ENCODE measurements at regions not wholly inside any gene's neighbourhood (a gene's known extent, or its start where the extent isn't known, plus 50 kb on each side); places are given as distances from the start of the nearest gene placed in this dataset.
"Not testable (repeated sequence)": the region's sequence is repeated elsewhere in the genome, so short reads cannot be mapped to it uniquely, and the experiment has no call there.

GRCh38 chr18:10147752-10148151, 233.9 kb downstream of the VAPA start:
- Histone ChIP-seq H3K4me3 (replicated peaks; ENCODE audit: insufficient read depth, low read length) (no peak overlapping the region), H3K27me3 (ENCODE audit: insufficient read depth, poor library complexity, severe bottlenecking) (no peaks in the 10 kb centered on the region)
- TF ChIP-seq SPI1 (IDR thresholded peaks at IDR 0.05; ENCODE audit: borderline replicate concordance, low read depth) (no peak), GABPA (IDR thresholded peaks at IDR 0.05; ENCODE audit: low read depth) (no peak), POLR2AphosphoS5 (IDR thresholded peaks at IDR 0.05; ENCODE audit: low read depth) (no peak)
- TF ChIP-seq, protein P1, sequence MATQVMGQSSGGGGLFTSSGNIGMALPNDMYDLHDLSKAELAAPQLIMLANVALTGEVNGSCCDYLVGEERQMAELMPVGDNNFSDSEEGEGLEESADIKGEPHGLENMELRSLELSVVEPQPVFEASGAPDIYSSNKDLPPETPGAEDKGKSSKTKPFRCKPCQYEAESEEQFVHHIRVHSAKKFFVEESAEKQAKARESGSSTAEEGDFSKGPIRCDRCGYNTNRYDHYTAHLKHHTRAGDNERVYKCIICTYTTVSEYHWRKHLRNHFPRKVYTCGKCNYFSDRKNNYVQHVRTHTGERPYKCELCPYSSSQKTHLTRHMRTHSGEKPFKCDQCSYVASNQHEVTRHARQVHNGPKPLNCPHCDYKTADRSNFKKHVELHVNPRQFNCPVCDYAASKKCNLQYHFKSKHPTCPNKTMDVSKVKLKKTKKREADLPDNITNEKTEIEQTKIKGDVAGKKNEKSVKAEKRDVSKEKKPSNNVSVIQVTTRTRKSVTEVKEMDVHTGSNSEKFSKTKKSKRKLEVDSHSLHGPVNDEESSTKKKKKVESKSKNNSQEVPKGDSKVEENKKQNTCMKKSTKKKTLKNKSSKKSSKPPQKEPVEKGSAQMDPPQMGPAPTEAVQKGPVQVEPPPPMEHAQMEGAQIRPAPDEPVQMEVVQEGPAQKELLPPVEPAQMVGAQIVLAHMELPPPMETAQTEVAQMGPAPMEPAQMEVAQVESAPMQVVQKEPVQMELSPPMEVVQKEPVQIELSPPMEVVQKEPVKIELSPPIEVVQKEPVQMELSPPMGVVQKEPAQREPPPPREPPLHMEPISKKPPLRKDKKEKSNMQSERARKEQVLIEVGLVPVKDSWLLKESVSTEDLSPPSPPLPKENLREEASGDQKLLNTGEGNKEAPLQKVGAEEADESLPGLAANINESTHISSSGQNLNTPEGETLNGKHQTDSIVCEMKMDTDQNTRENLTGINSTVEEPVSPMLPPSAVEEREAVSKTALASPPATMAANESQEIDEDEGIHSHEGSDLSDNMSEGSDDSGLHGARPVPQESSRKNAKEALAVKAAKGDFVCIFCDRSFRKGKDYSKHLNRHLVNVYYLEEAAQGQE (IDR thresholded peaks at IDR 0.05; ENCODE audit: insufficient replicate concordance, low read depth): no peak
- TF ChIP-seq, protein P2, sequence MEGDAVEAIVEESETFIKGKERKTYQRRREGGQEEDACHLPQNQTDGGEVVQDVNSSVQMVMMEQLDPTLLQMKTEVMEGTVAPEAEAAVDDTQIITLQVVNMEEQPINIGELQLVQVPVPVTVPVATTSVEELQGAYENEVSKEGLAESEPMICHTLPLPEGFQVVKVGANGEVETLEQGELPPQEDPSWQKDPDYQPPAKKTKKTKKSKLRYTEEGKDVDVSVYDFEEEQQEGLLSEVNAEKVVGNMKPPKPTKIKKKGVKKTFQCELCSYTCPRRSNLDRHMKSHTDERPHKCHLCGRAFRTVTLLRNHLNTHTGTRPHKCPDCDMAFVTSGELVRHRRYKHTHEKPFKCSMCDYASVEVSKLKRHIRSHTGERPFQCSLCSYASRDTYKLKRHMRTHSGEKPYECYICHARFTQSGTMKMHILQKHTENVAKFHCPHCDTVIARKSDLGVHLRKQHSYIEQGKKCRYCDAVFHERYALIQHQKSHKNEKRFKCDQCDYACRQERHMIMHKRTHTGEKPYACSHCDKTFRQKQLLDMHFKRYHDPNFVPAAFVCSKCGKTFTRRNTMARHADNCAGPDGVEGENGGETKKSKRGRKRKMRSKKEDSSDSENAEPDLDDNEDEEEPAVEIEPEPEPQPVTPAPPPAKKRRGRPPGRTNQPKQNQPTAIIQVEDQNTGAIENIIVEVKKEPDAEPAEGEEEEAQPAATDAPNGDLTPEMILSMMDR (IDR thresholded peaks at IDR 0.05; ENCODE audit: insufficient read depth, low read length): no peak

DNA sequence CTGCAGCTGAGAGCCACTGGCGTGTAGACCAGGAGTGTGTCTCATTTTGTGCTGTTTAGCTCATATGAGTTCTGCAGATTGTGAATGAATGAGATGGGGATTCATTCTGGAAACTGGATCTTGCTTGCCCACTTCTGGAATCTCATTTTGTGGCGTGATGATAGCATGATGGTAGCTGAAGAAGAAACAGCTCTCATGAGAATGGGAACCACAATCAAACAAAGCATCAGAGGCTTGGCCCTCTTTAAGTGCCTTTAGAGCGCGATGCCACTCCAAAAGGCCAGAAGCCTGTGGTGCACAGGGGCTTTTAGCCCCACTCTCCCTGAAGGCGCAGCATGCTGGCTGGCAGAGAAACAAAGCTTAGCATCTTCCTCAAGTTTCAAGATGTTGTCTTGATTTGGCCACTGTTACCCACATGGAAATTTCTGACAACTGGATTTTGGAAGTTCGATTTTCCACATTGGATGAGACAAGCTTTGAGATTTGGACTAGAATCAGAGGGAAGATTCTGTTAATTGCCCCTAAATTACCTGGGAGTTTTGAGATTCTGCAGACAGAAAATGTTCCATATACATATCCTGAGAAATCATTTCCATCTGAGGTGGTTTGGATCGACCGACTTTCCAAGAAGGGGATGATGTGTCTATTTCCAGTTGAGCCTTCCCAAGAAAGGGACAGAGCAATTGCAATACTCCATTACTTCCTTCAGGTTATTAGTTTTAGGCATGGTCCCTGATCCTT, 234.5 kb downstream of the VAPA start:
- no peak for DNase-seq (ENCODE audit: low read depth in 1 of 2, low spot score in 1 of 2)
- TF ChIP-seq, protein P1 (IDR thresholded peaks at IDR 0.05; ENCODE audit: insufficient replicate concordance, low read depth): no peak
- TF ChIP-seq POLR2AphosphoS5 (IDR thresholded peaks at IDR 0.05; ENCODE audit: low read depth): no peak
- no peak for TF ChIP-seq SPI1 (IDR thresholded peaks at IDR 0.05; ENCODE audit: borderline replicate concordance, low read depth)
- TF ChIP-seq, protein P2 (IDR thresholded peaks at IDR 0.05; ENCODE audit: insufficient read depth, low read length): no peak
- no peak for TF ChIP-seq GABPA (IDR thresholded peaks at IDR 0.05; ENCODE audit: low read depth)
- Histone ChIP-seq H3K4me3 (replicated peaks; ENCODE audit: insufficient read depth, low read length) (no peak overlapping the region), H3K27me3 (ENCODE audit: insufficient read depth, poor library complexity, severe bottlenecking) (no peaks in the 10 kb centered on the region), H3K27ac (replicated peaks) (no peak overlapping the region)

More at GRCh38 chr18:10147752-10148151, 233.9 kb downstream of the VAPA start:
- no peak overlapping the region for H3K27ac ChIP-seq (replicated peaks)
- DNase-seq (ENCODE audit: low read depth in 1 of 2, low spot score in 1 of 2): no peak

GRCh38 chr18:10149768-10150556, 236.1 kb downstream of the VAPA start:
- Histone ChIP-seq H3K27me3 (ENCODE audit: insufficient read depth, poor library complexity, severe bottlenecking) (no peaks in the 10 kb centered on the region), H3K27ac (replicated peaks) (no peak overlapping the region), H3K4me3 (replicated peaks; ENCODE audit: insufficient read depth, low read length) (no peak overlapping the region)
- TF ChIP-seq, protein P2 (IDR thresholded peaks at IDR 0.05; ENCODE audit: insufficient read depth, low read length): no peak
- TF ChIP-seq, protein P1 (IDR thresholded peaks at IDR 0.05; ENCODE audit: insufficient replicate concordance, low read depth): no peak
- no peak for TF ChIP-seq SPI1 (IDR thresholded peaks at IDR 0.05; ENCODE audit: borderline replicate concordance, low read depth)
- TF ChIP-seq GABPA (IDR thresholded peaks at IDR 0.05; ENCODE audit: low read depth): no peak
- TF ChIP-seq POLR2AphosphoS5 (IDR thresholded peaks at IDR 0.05; ENCODE audit: low read depth): no peak
- no peak for DNase-seq (ENCODE audit: low read depth in 1 of 2, low spot score in 1 of 2)

DNA sequence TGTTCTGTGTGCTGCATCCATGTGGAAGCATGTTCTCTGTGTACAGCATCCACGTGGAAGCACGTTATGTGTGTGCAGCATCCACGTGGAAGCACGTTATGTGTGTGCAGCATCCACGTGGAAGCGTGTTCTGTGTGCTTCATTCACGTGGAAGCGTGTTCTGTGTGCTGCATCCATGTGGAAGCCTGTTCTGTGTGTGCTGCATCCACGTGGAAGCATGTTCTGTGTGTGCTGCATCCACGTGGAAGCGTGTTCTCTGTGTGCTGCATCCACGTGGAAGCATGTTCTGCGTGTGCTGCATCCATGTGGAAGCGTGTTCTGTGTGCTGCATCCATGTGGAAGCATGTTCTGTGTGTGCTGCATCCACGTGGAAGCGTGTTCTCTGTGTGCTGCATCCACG, 236.8 kb downstream of the VAPA start:
- H3K4me3 ChIP-seq (replicated peaks; ENCODE audit: insufficient read depth, low read length); H3K27ac ChIP-seq (replicated peaks); DNase-seq (ENCODE audit: low read depth in 1 of 2, low spot score in 1 of 2); H3K27me3 ChIP-seq (ENCODE audit: insufficient read depth, poor library complexity, severe bottlenecking): not testable (repeated sequence)

Measured in HL-60 (cell line).